HepG2 (cell line): ENCODE measurements at regions not wholly inside any gene's neighbourhood (a gene's known extent, or its start where the extent isn't known, plus 50 kb on each side); places are given as distances from the start of the nearest gene placed in this dataset.

Experiments
- CENPX ChIP-seq: sonication (generic); formaldehyde crosslinking; IDR thresholded peaks from 2 replicates; pipeline ENCODE4 v1.9.0; 2021; ENCODE audit warnings: mild to moderate bottlenecking, missing genetic modification reagents, moderate library complexity
- GABPB1 ChIP-seq: IDR thresholded peaks from 2 replicates; pipeline ENCODE4 v1.6.1; 2016; ENCODE audit warnings: mild to moderate bottlenecking, missing genetic modification reagents, moderate library complexity, missing compliant biosample characterization
- HDAC2 ChIP-seq: sonication (generic); formaldehyde crosslinking; IDR thresholded peaks from 2 replicates; pipeline ENCODE4 v1.4.0; 2020; ENCODE audit warnings: missing genetic modification reagents
- HNRNPL ChIP-seq: fragments of 200-400 bp; formaldehyde crosslinking; IDR thresholded peaks from 2 replicates; pipeline ENCODE4 v1.6.1; 2017; ENCODE audit warnings: mild to moderate bottlenecking, low read depth, low read length
- HNRNPUL1 ChIP-seq: fragments of 200-400 bp; formaldehyde crosslinking; IDR thresholded peaks from 2 replicates; pipeline ENCODE4 v1.6.1; 2017; ENCODE audit warnings: low read depth, mild to moderate bottlenecking, low read length, moderate library complexity
- KDM2A ChIP-seq: sonication (generic); formaldehyde crosslinking; IDR thresholded peaks from 2 replicates; pipeline ENCODE4 v1.4.0; 2020; ENCODE audit warnings: low read depth, missing genetic modification reagents, borderline replicate concordance
- KLF15 ChIP-seq: sonication (generic); formaldehyde crosslinking; IDR thresholded peaks from 2 replicates; pipeline ENCODE4 v1.8.1; 2023; ENCODE audit warnings: borderline replicate concordance, mild to moderate bottlenecking, inconsistent platforms, missing genetic modification reagents, mixed read lengths
- KMT2B ChIP-seq: IDR thresholded peaks from 2 replicates; pipeline ENCODE4 v1.6.1; 2016; ENCODE audit warnings: missing genetic modification reagents, missing compliant biosample characterization
- MIER3 ChIP-seq: IDR thresholded peaks from 2 replicates; pipeline ENCODE4 v1.6.1; 2016; ENCODE audit warnings: missing compliant biosample characterization, borderline replicate concordance
- MTA3 ChIP-seq: sonication (generic); formaldehyde crosslinking; IDR thresholded peaks from 2 replicates; pipeline ENCODE4 v1.4.0; 2020; ENCODE audit warnings: missing genetic modification reagents
- RARA ChIP-seq: IDR thresholded peaks from 2 replicates; pipeline ENCODE4 v1.6.1; 2016; ENCODE audit warnings: missing genetic modification reagents, missing compliant biosample characterization
- RBFOX2 ChIP-seq: fragments of 200-400 bp; formaldehyde crosslinking; IDR thresholded peaks from 2 replicates; pipeline ENCODE4 v1.6.1; 2017; ENCODE audit warnings: low read depth, mild to moderate bottlenecking, low read length
- SMARCE1 ChIP-seq: fragments of 450-650 bp; IDR thresholded peaks from 2 replicates; pipeline ENCODE4 v1.6.1; 2017; ENCODE audit warnings: borderline replicate concordance
- SPEN ChIP-seq: sonication (generic); formaldehyde crosslinking; IDR thresholded peaks from 2 replicates; pipeline ENCODE4 v1.5.1; 2020; ENCODE audit warnings: low read depth, mild to moderate bottlenecking, missing genetic modification reagents
- ZNF616 ChIP-seq: sonication (generic); formaldehyde crosslinking; IDR thresholded peaks from 2 replicates; pipeline ENCODE4 v1.5.0; 2020; ENCODE audit warnings: low read depth, mild to moderate bottlenecking, missing genetic modification reagents
- ZNF768 ChIP-seq: sonication (generic); formaldehyde crosslinking; IDR thresholded peaks from 2 replicates; pipeline ENCODE4 v1.4.0; 2020; ENCODE audit warnings: missing genetic modification reagents
- ZNF781 ChIP-seq: sonication (generic); formaldehyde crosslinking; IDR thresholded peaks from 2 replicates; pipeline ENCODE4 v1.5.1; 2020; ENCODE audit warnings: borderline replicate concordance, mild to moderate bottlenecking, missing genetic modification reagents; ENCODE audit errors: not compliant biosample characterization
- TF ChIP-seq, protein P1 (sequence below): IDR thresholded peaks from 2 replicates; pipeline ENCODE4 v1.6.1; 2012; ENCODE audit warnings: inconsistent platforms
- TF ChIP-seq, protein P2 (sequence below): sonication (generic); formaldehyde crosslinking; IDR thresholded peaks from 2 replicates; pipeline ENCODE4 v1.5.0; 2020; ENCODE audit warnings: mild to moderate bottlenecking, missing genetic modification reagents
- TF ChIP-seq, protein P3 (sequence below): sonication (generic); formaldehyde crosslinking; conservative IDR thresholded peaks from 2 replicates; pipeline ENCODE4 v1.8.0; 2022; ENCODE audit warnings: mild to moderate bottlenecking, moderate library complexity, missing genetic modification reagents
- TF ChIP-seq, protein P4 (sequence below): IDR thresholded peaks from 2 replicates; pipeline ENCODE4 v1.4.0; 2020; ENCODE audit warnings: mild to moderate bottlenecking, missing genetic modification reagents

DNA sequence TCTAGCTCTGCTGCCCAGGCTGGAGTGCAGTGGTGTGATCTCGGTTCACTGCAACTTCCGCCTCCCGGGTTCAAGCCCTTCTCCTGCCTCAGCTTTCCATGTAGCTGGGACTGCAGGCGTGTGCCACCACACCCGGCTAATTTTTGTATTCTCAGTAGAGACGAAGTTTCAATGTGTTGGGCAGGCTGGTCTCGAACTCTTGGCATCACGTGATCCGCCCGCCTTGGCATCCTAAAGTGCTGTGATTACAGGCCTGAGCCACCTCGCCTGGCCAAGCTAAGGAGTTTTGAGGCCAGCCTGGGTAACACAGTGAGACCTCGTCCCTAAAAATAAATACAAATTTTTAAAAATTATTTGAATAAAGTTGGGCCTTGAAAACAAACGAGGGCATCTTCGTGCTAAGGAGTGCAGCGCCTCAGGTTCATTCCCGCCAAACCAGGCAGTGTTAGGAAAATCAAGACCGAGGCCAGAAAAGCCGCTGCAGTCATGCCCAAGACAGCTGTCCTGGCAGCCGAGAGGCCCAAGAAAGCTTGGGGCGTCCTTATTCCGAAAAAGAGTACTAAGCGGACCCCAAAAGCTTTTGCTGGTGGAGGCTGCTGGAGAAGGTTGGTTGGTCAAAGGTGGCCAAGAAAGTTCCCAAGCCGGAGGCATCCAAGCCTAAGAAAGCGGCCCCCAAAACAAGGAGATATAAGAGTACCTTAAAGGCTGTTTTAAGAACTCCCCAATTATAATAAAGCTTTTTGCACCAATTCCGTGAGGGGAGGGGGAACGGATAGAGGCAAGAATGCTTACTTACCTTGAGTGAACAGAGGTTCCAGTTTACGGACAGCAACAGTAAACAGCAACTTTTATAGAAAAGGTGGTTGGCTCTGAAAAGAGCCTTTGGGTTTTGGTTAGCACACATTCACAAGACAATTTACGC, 109.0 kb downstream of the HFE start (continued):
- TF ChIP-seq KLF15 (CRISPR knock-in tag): 0 out of 2 replicates have a peak, but pooled peaks have one; percentile 47
- no peak for TF ChIP-seq MTA3
- TF ChIP-seq, protein P1, sequence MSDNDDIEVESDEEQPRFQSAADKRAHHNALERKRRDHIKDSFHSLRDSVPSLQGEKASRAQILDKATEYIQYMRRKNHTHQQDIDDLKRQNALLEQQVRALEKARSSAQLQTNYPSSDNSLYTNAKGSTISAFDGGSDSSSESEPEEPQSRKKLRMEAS: 0 out of 2 replicates have a peak, but pooled peaks have one; percentile 46
- no peak for TF ChIP-seq MIER3 (CRISPR knock-in tag)
- no peak for TF ChIP-seq SMARCE1
- TF ChIP-seq, protein P2, sequence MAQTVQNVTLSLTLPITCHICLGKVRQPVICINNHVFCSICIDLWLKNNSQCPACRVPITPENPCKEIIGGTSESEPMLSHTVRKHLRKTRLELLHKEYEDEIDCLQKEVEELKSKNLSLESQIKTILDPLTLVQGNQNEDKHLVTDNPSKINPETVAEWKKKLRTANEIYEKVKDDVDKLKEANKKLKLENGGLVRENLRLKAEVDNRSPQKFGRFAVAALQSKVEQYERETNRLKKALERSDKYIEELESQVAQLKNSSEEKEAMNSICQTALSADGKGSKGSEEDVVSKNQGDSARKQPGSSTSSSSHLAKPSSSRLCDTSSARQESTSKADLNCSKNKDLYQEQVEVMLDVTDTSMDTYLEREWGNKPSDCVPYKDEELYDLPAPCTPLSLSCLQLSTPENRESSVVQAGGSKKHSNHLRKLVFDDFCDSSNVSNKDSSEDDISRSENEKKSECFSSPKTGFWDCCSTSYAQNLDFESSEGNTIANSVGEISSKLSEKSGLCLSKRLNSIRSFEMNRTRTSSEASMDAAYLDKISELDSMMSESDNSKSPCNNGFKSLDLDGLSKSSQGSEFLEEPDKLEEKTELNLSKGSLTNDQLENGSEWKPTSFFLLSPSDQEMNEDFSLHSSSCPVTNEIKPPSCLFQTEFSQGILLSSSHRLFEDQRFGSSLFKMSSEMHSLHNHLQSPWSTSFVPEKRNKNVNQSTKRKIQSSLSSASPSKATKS (CRISPR knock-in tag): peak; percentile 17; the same call in 1 of the 2 replicates
- no peak for TF ChIP-seq ZNF781
- 0 out of 2 replicates have a peak, but pooled peaks have one; percentile 25 for TF ChIP-seq HNRNPL
- peak; percentile 45 for TF ChIP-seq GABPB1 (CRISPR knock-in tag)
- no peak for TF ChIP-seq CENPX (CRISPR knock-in tag)
- TF ChIP-seq ZNF616 (CRISPR knock-in tag): 0 out of 2 replicates have a peak, but pooled peaks have one; percentile 56
- TF ChIP-seq, protein P3, sequence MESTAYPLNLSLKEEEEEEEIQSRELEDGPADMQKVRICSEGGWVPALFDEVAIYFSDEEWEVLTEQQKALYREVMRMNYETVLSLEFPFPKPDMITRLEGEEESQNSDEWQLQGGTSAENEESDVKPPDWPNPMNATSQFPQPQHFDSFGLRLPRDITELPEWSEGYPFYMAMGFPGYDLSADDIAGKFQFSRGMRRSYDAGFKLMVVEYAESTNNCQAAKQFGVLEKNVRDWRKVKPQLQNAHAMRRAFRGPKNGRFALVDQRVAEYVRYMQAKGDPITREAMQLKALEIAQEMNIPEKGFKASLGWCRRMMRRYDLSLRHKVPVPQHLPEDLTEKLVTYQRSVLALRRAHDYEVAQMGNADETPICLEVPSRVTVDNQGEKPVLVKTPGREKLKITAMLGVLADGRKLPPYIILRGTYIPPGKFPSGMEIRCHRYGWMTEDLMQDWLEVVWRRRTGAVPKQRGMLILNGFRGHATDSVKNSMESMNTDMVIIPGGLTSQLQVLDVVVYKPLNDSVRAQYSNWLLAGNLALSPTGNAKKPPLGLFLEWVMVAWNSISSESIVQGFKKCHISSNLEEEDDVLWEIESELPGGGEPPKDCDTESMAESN (CRISPR knock-in tag): 0 out of 2 replicates have a peak, but pooled peaks have one; percentile 5
- TF ChIP-seq RARA: no peak
- no peak for TF ChIP-seq RBFOX2
- no peak for TF ChIP-seq KMT2B (CRISPR knock-in tag)
- TF ChIP-seq HDAC2: no peak
- TF ChIP-seq KDM2A (CRISPR knock-in tag): peak; percentile 16; the same call in 1 of the 2 replicates
- no peak for TF ChIP-seq SPEN (CRISPR knock-in tag)
- no peak for TF ChIP-seq HNRNPUL1
- TF ChIP-seq ZNF768 (CRISPR knock-in tag): no peak
- TF ChIP-seq, protein P4, sequence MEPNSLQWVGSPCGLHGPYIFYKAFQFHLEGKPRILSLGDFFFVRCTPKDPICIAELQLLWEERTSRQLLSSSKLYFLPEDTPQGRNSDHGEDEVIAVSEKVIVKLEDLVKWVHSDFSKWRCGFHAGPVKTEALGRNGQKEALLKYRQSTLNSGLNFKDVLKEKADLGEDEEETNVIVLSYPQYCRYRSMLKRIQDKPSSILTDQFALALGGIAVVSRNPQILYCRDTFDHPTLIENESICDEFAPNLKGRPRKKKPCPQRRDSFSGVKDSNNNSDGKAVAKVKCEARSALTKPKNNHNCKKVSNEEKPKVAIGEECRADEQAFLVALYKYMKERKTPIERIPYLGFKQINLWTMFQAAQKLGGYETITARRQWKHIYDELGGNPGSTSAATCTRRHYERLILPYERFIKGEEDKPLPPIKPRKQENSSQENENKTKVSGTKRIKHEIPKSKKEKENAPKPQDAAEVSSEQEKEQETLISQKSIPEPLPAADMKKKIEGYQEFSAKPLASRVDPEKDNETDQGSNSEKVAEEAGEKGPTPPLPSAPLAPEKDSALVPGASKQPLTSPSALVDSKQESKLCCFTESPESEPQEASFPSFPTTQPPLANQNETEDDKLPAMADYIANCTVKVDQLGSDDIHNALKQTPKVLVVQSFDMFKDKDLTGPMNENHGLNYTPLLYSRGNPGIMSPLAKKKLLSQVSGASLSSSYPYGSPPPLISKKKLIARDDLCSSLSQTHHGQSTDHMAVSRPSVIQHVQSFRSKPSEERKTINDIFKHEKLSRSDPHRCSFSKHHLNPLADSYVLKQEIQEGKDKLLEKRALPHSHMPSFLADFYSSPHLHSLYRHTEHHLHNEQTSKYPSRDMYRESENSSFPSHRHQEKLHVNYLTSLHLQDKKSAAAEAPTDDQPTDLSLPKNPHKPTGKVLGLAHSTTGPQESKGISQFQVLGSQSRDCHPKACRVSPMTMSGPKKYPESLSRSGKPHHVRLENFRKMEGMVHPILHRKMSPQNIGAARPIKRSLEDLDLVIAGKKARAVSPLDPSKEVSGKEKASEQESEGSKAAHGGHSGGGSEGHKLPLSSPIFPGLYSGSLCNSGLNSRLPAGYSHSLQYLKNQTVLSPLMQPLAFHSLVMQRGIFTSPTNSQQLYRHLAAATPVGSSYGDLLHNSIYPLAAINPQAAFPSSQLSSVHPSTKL (CRISPR knock-in tag): 0 out of 2 replicates have a peak, but pooled peaks have one; percentile 2
